ENCODE measurements at regions not wholly inside any gene's neighbourhood (a gene's known extent, or its start where the extent isn't known, plus 50 kb on each side); places are given as distances from the start of the nearest gene placed in this dataset.

DNA sequence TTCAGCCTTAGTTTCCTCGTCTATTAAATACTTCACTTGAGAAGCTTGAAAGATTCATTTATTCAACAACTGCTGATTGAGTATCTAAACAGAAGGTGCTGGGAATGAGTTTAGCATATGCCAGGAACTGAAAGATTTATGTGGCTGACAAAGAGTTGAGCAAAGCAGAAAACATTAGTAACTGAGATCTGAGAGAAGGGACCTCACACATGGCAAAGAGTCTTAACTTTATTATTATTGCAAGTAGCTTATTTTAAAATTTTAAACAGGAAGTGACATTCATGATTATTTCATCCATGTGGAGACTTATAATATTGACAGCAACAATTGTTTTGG, 133.6 kb downstream of the CASP12 start:
- no peak overlapping the region for H3K27ac ChIP-seq
- H3K4me1 ChIP-seq, result no peaks in the 10 kb centered on the region
- no peaks in the 10 kb centered on the region for H3K36me3 ChIP-seq
- no peak overlapping the region for H3K4me3 ChIP-seq
- no peaks in the 10 kb centered on the region for H3K27me3 ChIP-seq
- ATAC-seq (no peak), DNase-seq (no peak)
- TF ChIP-seq, protein P1, sequence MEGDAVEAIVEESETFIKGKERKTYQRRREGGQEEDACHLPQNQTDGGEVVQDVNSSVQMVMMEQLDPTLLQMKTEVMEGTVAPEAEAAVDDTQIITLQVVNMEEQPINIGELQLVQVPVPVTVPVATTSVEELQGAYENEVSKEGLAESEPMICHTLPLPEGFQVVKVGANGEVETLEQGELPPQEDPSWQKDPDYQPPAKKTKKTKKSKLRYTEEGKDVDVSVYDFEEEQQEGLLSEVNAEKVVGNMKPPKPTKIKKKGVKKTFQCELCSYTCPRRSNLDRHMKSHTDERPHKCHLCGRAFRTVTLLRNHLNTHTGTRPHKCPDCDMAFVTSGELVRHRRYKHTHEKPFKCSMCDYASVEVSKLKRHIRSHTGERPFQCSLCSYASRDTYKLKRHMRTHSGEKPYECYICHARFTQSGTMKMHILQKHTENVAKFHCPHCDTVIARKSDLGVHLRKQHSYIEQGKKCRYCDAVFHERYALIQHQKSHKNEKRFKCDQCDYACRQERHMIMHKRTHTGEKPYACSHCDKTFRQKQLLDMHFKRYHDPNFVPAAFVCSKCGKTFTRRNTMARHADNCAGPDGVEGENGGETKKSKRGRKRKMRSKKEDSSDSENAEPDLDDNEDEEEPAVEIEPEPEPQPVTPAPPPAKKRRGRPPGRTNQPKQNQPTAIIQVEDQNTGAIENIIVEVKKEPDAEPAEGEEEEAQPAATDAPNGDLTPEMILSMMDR (IDR thresholded peaks at IDR 0.05), result no peak
- no peaks in the 10 kb centered on the region for H3K9me3 ChIP-seq
- intact Hi-C loops (cut with DNase I), result no loop called here

DNA sequence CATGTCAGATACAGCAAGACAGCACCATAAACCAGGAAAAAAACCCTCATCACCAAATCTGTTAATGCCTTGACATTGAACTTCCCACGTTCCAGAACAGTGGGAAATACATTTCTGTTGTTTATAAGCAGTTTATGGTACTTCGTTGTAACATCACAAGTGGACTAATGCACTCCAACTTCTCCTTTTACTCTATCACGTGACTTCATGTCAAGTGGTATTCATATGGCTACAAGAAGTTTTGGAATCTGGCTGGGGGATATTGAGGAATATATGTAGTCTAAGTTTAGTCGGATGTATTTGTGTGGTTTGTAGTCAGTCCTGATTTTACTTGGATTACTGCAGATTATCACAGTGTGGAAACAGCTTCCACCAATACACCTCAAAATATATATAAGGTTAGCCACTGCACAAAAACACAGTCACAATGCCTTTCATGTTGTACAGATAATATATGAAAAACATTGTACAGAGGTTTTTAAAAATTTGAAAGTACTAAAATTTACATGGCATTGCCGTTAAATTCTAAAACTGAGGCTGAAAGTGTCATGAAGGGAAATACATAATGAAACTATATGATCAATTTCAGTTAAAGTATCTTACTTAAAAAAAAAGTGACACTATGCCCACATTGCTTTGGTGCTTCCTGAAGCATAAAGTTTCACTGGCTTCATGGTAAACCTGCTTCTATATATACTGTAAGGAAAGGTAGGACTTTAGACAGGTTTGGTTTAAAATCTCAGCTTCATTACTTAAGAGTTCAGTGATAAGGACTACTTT, 134.1 kb downstream of the CASP12 start:
- Histone ChIP-seq H3K4me3 (no peak overlapping the region), H3K36me3 (no peaks in the 10 kb centered on the region), H3K9me3 (no peaks in the 10 kb centered on the region), H3K4me1 (no peaks in the 10 kb centered on the region), H3K27ac (no peak overlapping the region), H3K27me3 (no peaks in the 10 kb centered on the region)
- intact Hi-C loops (cut with DNase I), result no loop called here
- no peak for DNase-seq
- TF ChIP-seq, protein P1 (IDR thresholded peaks at IDR 0.05), result no peak
- ATAC-seq, result no peak

DNA sequence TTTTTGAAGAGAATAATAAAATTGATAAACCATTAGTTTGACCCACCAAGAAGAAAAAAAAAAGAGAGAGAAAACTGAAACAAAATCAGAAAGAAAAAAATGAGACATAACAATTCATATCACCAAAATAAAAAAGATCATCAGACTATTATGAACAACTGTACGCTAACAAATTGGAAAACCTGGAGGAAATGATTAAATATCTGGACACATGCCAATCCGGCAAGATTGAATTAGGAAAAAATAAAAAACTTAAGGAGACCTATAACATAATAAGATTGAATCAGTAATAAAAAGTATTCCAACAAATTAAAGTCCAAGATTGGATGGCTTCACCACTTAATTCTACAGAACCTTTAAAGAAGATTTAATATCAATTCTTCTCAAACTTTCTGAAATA, 136.7 kb downstream of the CASP12 start:
- intact Hi-C loops (cut with DNase I), result no loop called here
- DNase-seq (no peak), ATAC-seq (no peak)
- Histone ChIP-seq H3K36me3 (no peaks in the 10 kb centered on the region), H3K4me3 (no peak overlapping the region), H3K27ac (no peak overlapping the region), H3K9me3 (no peaks in the 10 kb centered on the region), H3K27me3 (no peaks in the 10 kb centered on the region), H3K4me1 (no peaks in the 10 kb centered on the region)
- TF ChIP-seq, protein P1 (IDR thresholded peaks at IDR 0.05), result no peak

- intact Hi-C loops (cut with DNase I), result no loop called here
- no peaks in the 10 kb centered on the region for H3K27me3 ChIP-seq
- ATAC-seq (no peak), DNase-seq (no peak)
- no peak overlapping the region for H3K27ac ChIP-seq
- no peaks in the 10 kb centered on the region for H3K4me1 ChIP-seq
- H3K36me3 ChIP-seq, result no peaks in the 10 kb centered on the region
- no peaks in the 10 kb centered on the region for H3K9me3 ChIP-seq
- no peak overlapping the region for H3K4me3 ChIP-seq
- TF ChIP-seq, protein P1 (IDR thresholded peaks at IDR 0.05), result no peak
Measured at GRCh38 chr11:104759464-104759863, 138.8 kb downstream of the CASP12 start.

DNA sequence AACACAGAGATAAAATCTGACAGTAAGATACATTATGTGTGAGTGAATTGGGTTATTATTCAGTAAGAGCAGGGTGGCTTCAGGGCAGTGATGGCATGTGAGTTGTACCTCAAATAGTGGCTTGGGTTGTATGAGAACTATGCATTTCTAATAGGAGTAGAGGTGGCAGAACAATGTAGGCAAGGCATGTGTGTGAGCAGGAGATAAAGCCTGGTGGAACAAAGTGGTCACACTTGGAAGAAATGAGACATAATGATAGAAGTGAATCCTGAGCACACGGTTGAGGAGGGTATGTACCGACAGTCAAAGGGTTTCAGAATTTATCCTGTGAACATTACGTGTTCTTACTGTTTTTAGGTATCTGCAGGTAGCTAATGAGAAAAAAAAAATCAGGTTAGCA, 159.3 kb downstream of the CASP12 start:
- H3K27me3 ChIP-seq, result no peaks in the 10 kb centered on the region
- DNase-seq, result no peak
- no peaks in the 10 kb centered on the region for H3K9me3 ChIP-seq
- H3K4me3 ChIP-seq, result no peak overlapping the region
- H3K4me1 ChIP-seq, result peaks cover 4% of the 10 kb centered on the region
- no peak for ATAC-seq
- no peak overlapping the region for H3K27ac ChIP-seq
- TF ChIP-seq, protein P1 (IDR thresholded peaks at IDR 0.05), result no peak
- H3K36me3 ChIP-seq, result no peaks in the 10 kb centered on the region
- intact Hi-C loops (cut with DNase I), result no loop called here

DNA sequence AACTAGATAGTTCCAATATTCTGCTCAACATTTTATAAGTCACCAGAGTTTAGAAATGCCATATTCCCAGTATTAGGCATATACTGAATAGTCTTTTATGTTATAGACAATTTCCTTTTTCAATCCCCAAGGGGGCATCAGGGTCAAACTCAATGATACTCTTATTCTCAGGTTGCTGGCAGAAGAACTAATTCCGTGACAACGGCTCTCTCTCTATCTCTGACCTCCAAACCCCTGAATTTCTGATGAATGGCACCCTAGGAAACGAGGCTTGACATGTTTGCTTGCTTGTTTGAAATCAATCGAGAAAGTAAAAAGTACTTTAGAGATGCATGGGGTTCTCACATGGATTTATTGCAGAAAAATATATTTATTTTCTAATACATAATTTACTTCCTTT, 160.1 kb downstream of the CASP12 start:
- no peaks in the 10 kb centered on the region for H3K9me3 ChIP-seq
- no peaks in the 10 kb centered on the region for H3K36me3 ChIP-seq
- peaks cover 4% of the 10 kb centered on the region for H3K4me1 ChIP-seq
- H3K27me3 ChIP-seq, result no peaks in the 10 kb centered on the region
- ATAC-seq (no peak), DNase-seq (no peak)
- TF ChIP-seq, protein P1 (IDR thresholded peaks at IDR 0.05), result no peak
- intact Hi-C loops (cut with DNase I), result no loop called here
- H3K4me3 ChIP-seq, result no peak overlapping the region
- H3K27ac ChIP-seq, result no peak overlapping the region
